ENCODE measurements at regions not wholly inside any gene's neighbourhood (a gene's known extent, or its start where the extent isn't known, plus 50 kb on each side); places are given as distances from the start of the nearest gene placed in this dataset.
A peak's percentile ranks its signal among the peaks of the same experiment; 100 is the strongest.

- no peak overlapping the region for H3K27ac ChIP-seq
- no peaks in the 10 kb centered on the region for H3K9me3 ChIP-seq (replicated peaks)
- H3K36me3 ChIP-seq: no peaks in the 10 kb centered on the region
- H3K4me1 ChIP-seq: no peaks in the 10 kb centered on the region
- H3K4me3 ChIP-seq: no peak overlapping the region
- H3K27me3 ChIP-seq: no peaks in the 10 kb centered on the region
- peak in 1 of 2 experiments; percentile 20 for DNase-seq
These were observed 554.6 kb downstream of the PLA2G4A start for GRCh38 chr1:187383366-187383765.

GRCh38 chr1:187384504-187384903, 555.8 kb downstream of the PLA2G4A start:
- Histone ChIP-seq H3K9me3 (replicated peaks) (no peaks in the 10 kb centered on the region), H3K4me3 (no peak overlapping the region), H3K4me1 (no peaks in the 10 kb centered on the region), H3K27me3 (no peaks in the 10 kb centered on the region), H3K36me3 (no peaks in the 10 kb centered on the region), H3K27ac (no peak overlapping the region)
- DNase-seq: no peak

GRCh38 chr1:187390215-187390818, 561.6 kb downstream of the PLA2G4A start:
- no peaks in the 10 kb centered on the region for H3K4me1 ChIP-seq
- H3K9me3 ChIP-seq (replicated peaks): no peaks in the 10 kb centered on the region
- no peak overlapping the region for H3K4me3 ChIP-seq
- H3K27me3 ChIP-seq: no peaks in the 10 kb centered on the region
- no peaks in the 10 kb centered on the region for H3K36me3 ChIP-seq
- DNase-seq: no peak
- no peak overlapping the region for H3K27ac ChIP-seq

- Histone ChIP-seq H3K36me3 (no peaks in the 10 kb centered on the region), H3K4me3 (no peak overlapping the region), H3K27me3 (no peaks in the 10 kb centered on the region), H3K27ac (no peak overlapping the region), H3K9me3 (replicated peaks) (no peaks in the 10 kb centered on the region), H3K4me1 (no peaks in the 10 kb centered on the region)
- DNase-seq: peak; percentile 4 to 13
These were observed 567.5 kb downstream of the PLA2G4A start for GRCh38 chr1:187396226-187396625.

- no peaks in the 10 kb centered on the region for H3K36me3 ChIP-seq
- H3K4me3 ChIP-seq: no peak overlapping the region
- H3K9me3 ChIP-seq (replicated peaks): no peaks in the 10 kb centered on the region
- no peak for DNase-seq
- no peak overlapping the region for H3K27ac ChIP-seq
- no peaks in the 10 kb centered on the region for H3K4me1 ChIP-seq
- no peaks in the 10 kb centered on the region for H3K27me3 ChIP-seq
These were observed 568.4 kb downstream of the PLA2G4A start for GRCh38 chr1:187396929-187397796.

- H3K9me3 ChIP-seq (replicated peaks): no peaks in the 10 kb centered on the region
- H3K27me3 ChIP-seq: no peaks in the 10 kb centered on the region
- H3K36me3 ChIP-seq: no peaks in the 10 kb centered on the region
- H3K27ac ChIP-seq: no peak overlapping the region
- no peak overlapping the region for H3K4me3 ChIP-seq
- no peak for DNase-seq
- no peaks in the 10 kb centered on the region for H3K4me1 ChIP-seq
These were observed 579.7 kb downstream of the PLA2G4A start for GRCh38 chr1:187408212-187409004.

- H3K4me3 ChIP-seq: no peak overlapping the region
- H3K27ac ChIP-seq: no peak overlapping the region
- DNase-seq: no peak
- no peaks in the 10 kb centered on the region for H3K4me1 ChIP-seq
- H3K9me3 ChIP-seq (replicated peaks): no peaks in the 10 kb centered on the region
- H3K36me3 ChIP-seq: no peaks in the 10 kb centered on the region
- H3K27me3 ChIP-seq: no peaks in the 10 kb centered on the region
These were observed 580.6 kb downstream of the PLA2G4A start for GRCh38 chr1:187409341-187409740.

- DNase-seq: no peak
- no peaks in the 10 kb centered on the region for H3K36me3 ChIP-seq
- H3K27ac ChIP-seq: no peak overlapping the region
- no peaks in the 10 kb centered on the region for H3K4me1 ChIP-seq
- H3K27me3 ChIP-seq: no peaks in the 10 kb centered on the region
- no peak overlapping the region for H3K4me3 ChIP-seq
- H3K9me3 ChIP-seq (replicated peaks): no peaks in the 10 kb centered on the region
These were observed 582.4 kb downstream of the PLA2G4A start for GRCh38 chr1:187411118-187411517.

- H3K27ac ChIP-seq: no peak overlapping the region
- no peak for DNase-seq
These were observed 584.8 kb downstream of the PLA2G4A start for GRCh38 chr1:187413405-187414169.

GRCh38 chr1:187415065-187415464, 586.3 kb downstream of the PLA2G4A start:
- no peak overlapping the region for H3K4me3 ChIP-seq
- H3K4me1 ChIP-seq: no peaks in the 10 kb centered on the region
- no peak overlapping the region for H3K27ac ChIP-seq
- H3K36me3 ChIP-seq: no peaks in the 10 kb centered on the region
- H3K9me3 ChIP-seq (replicated peaks): no peaks in the 10 kb centered on the region
- no peak for DNase-seq
- no peaks in the 10 kb centered on the region for H3K27me3 ChIP-seq

More at GRCh38 chr1:187413405-187414169, 584.8 kb downstream of the PLA2G4A start:
- H3K9me3 ChIP-seq (replicated peaks): no peaks in the 10 kb centered on the region
- no peak overlapping the region for H3K4me3 ChIP-seq
- H3K36me3 ChIP-seq: no peaks in the 10 kb centered on the region
- H3K27me3 ChIP-seq: no peaks in the 10 kb centered on the region
- H3K4me1 ChIP-seq: no peaks in the 10 kb centered on the region

GRCh38 chr1:187417520-187417919, 588.8 kb downstream of the PLA2G4A start:
- Histone ChIP-seq H3K4me1 (no peaks in the 10 kb centered on the region), H3K4me3 (no peak overlapping the region), H3K36me3 (no peaks in the 10 kb centered on the region), H3K9me3 (replicated peaks) (no peaks in the 10 kb centered on the region), H3K27me3 (no peaks in the 10 kb centered on the region), H3K27ac (no peak overlapping the region)
- DNase-seq: no peak

- no peaks in the 10 kb centered on the region for H3K36me3 ChIP-seq
- no peaks in the 10 kb centered on the region for H3K4me1 ChIP-seq
- H3K27me3 ChIP-seq: no peaks in the 10 kb centered on the region
These were observed 604.8 kb downstream of the PLA2G4A start for GRCh38 chr1:187433598-187433997.

GRCh38 chr1:187442603-187443002, 613.9 kb downstream of the PLA2G4A start:
- no peak overlapping the region for H3K27ac ChIP-seq
- H3K4me1 ChIP-seq: no peaks in the 10 kb centered on the region
- no peak for DNase-seq
- no peaks in the 10 kb centered on the region for H3K27me3 ChIP-seq
- no peaks in the 10 kb centered on the region for H3K36me3 ChIP-seq
- H3K9me3 ChIP-seq (replicated peaks): no peaks in the 10 kb centered on the region
- no peak overlapping the region for H3K4me3 ChIP-seq

More at GRCh38 chr1:187433598-187433997, 604.8 kb downstream of the PLA2G4A start:
- DNase-seq: no peak
- no peak overlapping the region for H3K4me3 ChIP-seq
- no peaks in the 10 kb centered on the region for H3K9me3 ChIP-seq (replicated peaks)
- H3K27ac ChIP-seq: no peak overlapping the region

- H3K4me1 ChIP-seq: no peaks in the 10 kb centered on the region
- DNase-seq: no peak
- no peak overlapping the region for H3K4me3 ChIP-seq
- H3K27ac ChIP-seq: no peak overlapping the region
- no peaks in the 10 kb centered on the region for H3K27me3 ChIP-seq
- no peaks in the 10 kb centered on the region for H3K36me3 ChIP-seq
- H3K9me3 ChIP-seq (replicated peaks): no peaks in the 10 kb centered on the region
These were observed 615.2 kb downstream of the PLA2G4A start for GRCh38 chr1:187443939-187444338.
